HG03175 (cell line): ENCODE measurements at regions not wholly inside any gene's neighbourhood (a gene's known extent, or its start where the extent isn't known, plus 50 kb on each side); places are given as distances from the start of the nearest gene placed in this dataset.
"Not testable (repeated sequence)": the region's sequence is repeated elsewhere in the genome, so short reads cannot be mapped to it uniquely, and the experiment has no call there.

Source experiments
- ATAC-seq: cut with Tn5 transposase; IDR thresholded peaks from one replicate; pipeline ENCODE4 v1.9.1; 2021; ENCODE audit warnings: mild to moderate bottlenecking, moderate library complexity; ENCODE audit not compliant: unreplicated experiment

DNA sequence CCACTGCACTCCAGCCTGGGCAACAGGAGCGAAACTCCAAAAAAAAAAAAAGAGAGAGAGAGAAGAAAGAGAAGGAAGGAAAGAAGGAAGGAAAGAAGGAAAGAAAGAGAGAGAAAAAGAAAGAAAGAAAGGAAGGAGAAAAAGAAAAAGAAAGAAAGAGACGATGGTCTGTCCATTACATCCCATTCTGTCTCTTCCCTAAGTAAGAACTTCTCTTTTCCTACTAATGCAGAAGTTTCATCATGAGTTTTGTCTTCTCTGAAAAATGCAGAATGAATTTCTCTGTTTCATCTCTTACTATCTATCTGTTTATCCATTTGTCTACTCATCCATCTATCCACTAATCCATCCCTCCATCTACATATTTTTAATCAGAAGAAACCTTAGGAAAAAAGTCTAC is 94.9 kb upstream of the MED13 start:
- no peak for ATAC-seq

DNA sequence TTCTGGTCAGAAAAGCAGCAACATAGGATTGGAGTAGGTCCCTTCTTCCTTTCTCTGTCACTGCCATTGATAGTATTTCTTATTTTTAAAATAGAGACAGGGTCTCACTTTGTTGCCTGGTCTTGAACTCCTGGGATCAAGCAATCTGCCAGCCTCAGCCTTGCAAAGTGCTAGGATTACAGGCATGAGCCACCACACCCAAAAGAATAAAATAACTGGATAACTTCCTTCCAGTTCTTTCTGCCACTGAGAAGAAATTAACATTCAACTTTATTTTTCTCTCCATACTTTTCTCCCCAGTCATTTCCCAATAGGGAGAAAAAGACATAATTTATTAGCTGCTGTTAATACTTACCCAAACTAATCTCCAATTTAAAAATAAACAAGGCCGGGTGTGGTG is 91.9 kb upstream of the MED13 start:
- ATAC-seq = no peak

DNA sequence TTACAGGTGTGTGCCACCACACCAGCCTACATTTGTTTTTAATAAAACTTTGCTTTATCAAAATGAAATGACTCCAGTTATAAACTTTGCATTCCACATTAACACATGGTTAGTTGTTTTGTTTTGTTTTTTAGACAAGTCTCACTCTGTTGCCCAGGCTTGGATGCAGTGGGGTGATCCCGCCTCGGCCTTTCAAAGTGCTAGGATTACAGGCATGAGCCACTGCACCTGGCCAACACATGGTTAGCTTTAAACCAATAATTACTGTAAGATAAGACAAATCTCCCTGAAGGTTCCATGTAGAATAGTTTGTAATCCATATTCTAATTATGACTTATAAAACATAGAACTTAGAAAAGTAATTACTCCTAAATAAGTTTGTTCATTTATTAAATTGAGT is 89.8 kb upstream of the MED13 start:
- no peak for ATAC-seq

DNA sequence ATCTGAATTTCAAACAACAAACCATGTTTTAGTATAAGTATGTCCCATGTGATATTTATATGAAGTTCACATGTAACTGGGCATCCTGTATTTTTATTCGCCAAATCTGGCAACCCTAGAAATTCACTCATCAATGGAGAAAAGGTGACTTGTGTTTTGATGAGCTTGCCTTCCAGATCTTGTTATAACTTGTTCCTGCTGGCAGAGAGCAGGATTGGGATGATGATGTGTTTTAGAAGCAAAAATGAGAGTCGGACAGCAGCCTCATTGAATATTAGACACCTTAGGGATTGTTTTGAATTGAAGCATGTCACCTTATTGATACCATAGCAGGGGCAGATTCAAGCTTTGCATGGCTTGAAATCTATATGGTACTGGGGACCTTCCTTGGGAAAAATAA is 85.4 kb upstream of the MED13 start:
- ATAC-seq = no peak

DNA sequence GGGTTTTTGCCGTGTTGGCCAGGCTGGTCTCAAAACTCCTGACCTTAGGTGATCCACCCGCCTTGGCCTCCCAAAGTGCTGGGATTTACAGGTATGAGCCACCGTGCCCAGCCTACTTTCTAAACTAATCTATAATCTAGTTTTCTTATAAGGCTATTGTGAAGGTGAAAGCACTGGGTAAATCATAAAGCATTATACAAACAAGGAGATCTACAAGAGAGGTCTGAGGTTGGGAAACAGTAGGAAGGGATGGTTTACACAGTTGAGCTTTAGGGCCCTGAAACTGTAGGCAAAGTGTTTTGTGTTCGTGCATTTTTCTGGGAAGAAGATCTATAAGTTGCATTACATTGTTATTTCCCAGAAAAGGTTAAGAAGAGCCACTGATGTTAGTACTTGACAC is 84.9 kb upstream of the MED13 start:
- ATAC-seq = no peak

DNA sequence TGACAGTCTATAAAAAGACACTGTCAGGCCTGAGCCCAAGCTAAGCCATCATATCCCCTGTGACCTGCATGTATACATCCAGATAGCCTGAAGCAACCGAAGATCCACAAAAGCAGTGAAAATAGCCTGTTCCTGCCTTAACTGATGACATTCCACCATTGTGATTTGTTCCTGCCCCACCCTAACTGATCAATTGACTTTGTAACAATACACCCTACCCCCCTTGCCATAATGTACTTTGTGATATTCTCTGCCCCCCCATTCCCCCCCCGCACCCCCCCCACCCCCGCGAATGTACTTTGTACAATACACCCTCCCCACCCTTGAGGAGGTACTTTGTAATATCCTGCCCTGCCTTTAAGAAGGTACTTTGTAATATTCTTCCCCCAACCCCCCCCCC is 82.2 kb upstream of the MED13 start:
- no peak for ATAC-seq

DNA sequence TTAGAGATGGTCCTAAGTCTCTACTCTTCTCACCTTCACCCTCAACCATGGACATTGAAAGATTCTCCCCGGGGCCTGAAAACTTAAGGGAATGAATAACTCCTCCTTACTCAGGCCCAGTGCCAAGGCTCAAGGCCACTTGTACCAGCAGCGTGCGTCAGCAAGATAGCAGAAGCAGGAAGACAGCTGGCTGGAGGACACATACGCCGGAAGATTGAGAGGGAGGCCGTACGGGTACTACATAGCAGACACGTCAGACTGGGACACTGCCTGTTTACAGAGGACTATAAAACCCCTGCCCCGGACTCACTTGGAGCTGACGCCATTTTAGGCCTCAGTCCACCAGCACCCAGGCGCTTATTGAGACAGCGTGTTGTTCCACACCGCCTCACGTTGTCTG is 75.8 kb upstream of the MED13 start:
- ATAC-seq = no peak

DNA sequence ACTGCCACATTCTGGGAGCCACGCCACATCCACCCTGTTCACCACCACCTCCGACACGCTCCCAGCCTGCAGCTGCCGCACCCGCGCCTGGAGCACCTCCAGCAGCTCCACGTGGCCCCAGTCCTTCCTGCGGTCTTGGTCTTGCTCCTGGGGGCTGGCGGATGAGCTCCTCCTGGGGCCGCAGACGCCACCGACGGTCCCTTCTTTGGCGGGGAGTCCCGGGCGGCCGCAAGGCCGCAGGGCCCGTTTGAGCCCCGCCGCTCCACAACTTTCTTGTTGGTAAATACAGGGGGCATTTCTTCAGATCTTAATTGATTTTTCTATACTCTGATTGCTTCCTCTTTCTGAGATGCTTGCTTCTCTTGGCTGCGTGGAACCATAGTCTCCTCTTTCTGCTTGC is 75.3 kb upstream of the MED13 start:
- no peak for ATAC-seq

DNA sequence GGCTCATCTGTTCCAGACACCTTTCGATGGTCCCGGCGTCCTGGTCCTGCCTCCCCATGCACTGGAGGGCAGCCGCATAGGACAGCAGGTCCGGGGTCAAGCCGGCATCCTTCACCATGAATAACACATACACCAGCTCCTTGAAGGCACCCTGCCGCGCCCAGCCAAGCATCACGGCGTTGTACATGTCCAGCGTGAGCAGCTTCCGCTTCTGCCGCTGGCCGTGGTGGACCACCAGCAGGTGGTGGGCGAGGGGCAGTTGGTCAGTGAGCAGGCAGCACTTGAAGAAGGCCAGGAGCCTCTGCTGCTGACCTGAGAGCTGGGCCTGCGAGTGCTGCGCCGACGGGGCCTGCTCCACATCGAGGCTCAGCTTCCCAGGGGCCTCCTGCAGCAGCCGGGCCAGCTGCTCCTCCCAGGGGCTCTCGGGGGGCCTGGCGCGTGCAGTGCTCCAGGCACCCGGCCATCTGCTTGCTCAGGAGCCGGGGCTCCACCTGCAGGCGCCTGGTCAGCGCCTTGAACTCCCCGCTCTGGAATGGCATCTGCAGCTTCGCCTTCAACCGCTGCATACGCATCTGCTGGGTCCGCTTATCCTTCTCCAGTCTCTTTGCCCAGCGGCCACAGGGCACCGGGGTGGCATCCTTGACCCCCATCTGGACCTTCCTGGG is 74.7 kb upstream of the MED13 start:
- ATAC-seq = not testable (repeated sequence)

DNA sequence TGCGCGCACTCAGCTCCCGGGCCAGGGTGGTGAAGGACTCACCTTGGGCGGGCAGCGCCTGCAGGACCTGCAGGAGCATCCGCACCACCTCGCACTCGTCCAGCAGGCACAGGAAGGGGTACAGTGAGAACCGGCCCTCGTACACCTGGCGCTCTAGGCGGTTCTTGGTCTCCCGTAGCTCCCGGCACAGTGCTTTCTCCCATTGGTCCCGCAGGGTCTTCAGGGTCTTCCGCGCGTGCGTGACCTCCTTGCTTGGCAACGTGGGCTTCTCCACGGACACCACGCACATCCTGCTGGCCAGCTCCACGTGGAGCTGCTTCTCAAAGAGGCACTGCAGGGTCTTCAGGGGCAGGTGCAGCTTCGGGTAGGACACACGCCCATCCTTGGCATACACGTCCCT is 74.1 kb upstream of the MED13 start:
- ATAC-seq = no peak

DNA sequence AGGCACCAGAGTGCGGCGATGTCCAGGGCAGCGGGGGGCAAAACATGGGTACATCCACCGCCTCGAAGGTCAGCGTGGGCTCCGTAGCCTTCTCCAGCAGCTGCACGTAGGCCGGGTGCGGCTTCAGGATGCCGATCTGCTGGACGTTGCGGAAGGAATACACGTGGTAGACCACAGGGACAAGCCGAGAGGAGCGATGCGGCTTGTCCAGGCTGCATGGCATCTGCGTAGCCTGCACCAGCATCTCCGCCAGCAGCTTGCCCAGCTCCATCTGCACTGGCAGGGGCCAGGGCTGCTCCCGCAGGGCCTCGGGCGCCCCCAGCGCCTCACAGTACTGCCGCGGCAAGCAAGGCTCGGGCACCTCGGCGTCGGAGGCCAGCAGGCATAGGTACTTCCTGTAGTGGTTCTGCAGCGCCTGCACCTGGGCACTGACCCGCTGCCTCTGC is 73.6 kb upstream of the MED13 start:
- not testable (repeated sequence) for ATAC-seq

DNA sequence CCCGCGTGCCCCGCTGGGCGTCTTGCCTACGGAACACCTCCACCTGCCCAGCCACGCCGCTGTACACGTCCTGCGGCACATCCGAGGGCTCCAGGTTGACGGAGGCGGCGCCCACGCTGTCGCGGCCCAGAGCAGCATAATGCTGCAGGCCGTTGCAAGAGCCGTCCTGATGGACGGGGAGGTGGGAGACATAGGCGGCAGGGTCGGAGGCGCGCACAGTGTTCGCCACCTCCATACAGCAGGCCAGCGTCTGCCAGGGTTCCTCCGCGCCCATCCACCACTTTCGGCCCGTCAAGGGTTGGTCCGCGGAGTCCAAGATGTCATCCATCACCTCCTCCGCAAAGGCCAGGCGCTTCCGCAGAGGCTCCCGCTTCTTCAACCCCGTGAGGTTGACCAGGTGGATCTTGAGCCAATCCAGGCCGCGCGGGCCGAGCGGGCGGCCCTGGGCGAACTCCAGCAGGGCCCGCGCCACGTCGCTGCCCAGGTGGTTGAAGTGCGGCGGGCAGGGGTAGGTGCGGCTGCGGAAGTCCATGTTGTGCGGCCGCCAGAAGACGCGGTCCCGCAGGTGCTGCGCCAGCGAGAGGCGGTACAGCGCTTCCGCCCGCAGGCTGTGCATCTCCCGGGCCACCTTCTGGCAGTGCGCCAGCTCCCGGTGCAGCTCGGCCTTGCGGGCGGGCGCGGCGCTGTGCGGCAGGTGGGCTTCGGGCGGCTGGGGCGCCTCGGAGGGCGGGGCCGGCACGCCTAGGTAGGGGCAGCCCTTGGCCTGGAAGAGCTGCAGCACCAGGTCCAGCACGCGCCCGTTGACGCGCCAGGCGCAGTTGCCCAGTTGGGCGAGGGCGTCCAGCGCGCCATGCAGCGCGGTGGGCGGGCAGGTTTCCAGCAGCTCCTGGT is 72.9 kb upstream of the MED13 start:
- not testable (repeated sequence) for ATAC-seq

DNA sequence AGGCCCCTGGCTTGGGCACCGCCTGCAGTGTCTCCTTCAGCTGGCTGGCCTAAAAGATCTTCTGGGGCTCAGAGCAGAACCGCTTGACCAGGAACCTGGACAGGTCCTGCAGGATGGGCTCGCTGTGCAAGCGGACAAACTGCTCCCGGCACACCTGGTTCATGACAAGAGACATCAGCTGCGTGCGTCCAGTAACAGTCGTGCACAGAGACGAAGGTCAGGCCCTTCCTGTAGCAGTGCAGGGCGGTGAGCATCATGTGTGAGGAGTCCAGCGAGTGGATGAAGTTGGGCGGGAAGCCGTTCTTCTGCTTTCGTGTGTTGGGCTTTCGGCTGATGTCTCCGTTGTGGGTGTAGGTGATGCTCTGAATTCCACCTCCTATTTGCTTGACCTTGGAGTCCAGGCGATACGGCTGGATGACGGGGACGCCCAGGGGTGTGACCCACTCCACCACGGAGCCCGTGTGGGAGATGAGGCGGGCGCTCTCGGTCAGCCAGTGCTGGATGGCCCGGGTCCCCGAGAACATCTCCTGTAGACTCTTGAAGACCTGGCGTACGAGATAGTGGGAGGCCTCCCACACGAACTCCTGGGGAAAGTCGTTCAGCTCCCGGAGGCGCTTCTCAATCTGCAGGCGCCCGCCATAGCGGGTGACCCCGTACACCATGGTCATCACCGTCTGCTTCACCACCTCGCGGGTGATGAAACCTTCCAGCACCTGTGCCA is 72.1 kb upstream of the MED13 start:
- ATAC-seq = not testable (repeated sequence)

DNA sequence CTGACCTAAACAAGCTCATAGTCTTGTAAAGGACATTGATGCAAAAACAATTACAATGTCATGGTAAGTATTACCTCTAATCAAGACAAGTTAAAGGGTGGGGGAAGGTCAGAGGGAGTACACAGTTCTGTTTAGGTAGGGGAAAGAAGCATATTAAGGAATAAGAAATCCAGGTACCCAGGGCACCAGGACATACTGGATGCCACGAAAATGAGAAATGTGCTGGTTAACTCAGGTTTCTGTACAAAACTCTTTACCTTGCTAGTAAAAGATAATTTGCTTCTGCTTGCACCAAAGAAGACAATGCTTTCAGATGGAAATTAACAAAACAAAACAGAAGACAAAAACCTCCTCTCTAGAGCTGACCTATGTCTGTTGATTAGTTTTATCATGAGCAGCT is 70.7 kb upstream of the MED13 start:
- ATAC-seq = no peak

DNA sequence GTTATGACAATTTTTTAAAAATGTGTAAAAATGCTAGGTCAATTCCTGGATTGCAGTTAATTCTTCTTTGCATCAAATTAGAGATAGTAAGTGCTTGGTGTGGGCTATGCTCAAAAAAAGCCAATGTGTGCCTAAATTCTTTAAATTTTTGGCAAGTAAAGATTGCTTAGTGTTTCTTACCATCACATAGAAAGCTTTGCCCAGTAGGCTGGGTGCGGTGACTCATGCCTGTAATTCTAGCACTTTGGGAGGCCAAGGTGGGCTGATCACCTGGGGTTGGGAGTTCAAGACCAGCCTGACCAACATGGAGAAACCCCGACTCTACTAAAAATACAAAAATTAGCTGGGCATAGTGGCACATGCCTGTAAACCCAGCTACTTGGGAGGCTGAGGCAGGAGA is 70.0 kb upstream of the MED13 start:
- not testable (repeated sequence) for ATAC-seq

DNA sequence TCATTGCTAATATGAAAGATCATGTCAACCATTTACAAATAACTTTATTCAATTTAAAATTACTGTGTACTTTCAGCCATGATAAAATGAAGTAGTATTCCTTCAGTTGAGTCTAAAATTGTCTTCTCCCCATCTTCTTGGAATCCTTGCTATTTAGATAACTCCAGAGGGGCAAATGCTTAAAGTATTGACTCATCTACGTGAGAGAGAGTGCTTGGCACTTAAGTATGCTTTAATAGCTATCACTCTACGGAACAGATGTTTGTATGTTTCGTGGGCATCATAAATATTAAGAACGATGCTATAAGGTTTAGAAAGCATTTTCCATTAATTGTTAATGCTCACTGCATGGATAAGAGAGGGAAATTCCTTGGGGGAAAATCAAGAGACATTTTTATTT is 69.3 kb upstream of the MED13 start:
- no peak for ATAC-seq

DNA sequence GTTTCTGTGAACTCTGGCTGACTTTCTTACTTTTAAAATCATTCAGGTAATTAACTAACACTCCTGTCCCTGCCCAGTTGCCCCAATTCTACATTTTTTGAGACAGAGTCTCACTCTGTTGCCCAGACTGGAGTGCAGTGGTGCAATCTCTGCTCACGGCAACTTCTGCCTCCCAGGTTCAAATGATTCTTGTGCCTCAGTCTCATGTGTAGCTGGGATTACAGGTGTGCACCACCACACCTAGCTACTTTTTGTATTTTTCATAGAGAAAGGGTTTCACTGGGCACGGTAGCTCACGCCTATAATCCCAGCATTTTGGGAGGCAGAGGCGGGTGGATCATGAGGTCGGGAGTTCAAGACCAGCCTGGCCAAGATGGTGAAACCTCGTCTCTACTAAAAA is 66.2 kb upstream of the MED13 start:
- not testable (repeated sequence) for ATAC-seq

DNA sequence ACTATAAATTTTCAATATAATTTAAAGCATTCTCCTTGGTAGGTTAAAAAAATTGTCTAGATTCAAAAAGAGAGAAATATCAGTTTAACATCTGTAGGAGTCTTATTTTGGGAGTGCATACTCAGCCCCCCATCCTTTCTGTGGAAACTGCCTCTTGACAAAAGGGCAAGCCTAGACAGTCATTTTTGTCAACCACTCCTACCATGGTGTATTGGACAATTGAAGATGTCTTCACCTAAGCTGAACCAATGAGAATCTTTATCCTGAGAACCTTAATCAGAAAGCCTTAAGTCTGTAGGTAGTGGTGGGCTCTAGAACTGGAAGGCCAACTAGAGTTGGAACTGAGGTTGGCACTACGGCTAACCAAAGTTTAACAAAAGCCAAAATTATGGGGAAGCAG is 65.7 kb upstream of the MED13 start:
- ATAC-seq = no peak

DNA sequence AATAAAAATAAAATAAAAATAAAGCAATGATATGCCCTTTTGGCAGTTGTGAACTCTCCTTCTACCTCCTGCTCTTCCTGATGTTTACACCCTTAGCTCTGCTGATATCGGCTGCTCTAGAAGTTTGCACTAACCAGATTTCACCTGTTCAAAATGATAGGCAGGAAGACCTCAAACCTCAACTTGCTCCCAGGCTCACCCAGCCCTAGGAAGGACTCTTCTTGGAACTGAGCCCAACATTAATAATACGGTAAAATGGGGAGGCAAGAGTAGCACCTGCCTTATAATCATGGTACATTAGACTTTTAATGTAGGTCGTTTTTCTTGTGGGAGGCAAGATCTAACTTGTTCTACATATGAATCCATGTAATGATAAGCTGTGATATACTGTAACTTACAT is 61.2 kb upstream of the MED13 start:
- no peak for ATAC-seq

DNA sequence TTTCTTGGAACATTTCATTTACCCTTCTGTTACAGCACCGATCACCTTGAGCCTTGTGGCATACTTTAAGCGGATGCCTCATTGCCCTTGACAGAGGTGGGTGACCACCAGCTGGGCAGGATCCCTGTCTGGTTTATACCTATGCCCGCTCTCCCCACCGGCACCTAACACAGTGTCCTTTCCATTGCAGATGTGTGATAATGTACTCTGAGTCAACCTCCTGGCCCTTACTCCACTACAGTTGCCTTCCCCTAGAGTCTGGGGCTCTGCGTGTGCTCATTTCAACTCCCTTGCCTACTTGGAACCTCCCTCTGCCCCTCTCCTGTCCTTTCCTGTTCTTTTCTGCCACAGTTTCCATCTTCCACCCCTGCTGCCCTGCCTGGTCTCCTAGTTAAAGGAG is 60.2 kb upstream of the MED13 start:
- ATAC-seq = no peak

DNA sequence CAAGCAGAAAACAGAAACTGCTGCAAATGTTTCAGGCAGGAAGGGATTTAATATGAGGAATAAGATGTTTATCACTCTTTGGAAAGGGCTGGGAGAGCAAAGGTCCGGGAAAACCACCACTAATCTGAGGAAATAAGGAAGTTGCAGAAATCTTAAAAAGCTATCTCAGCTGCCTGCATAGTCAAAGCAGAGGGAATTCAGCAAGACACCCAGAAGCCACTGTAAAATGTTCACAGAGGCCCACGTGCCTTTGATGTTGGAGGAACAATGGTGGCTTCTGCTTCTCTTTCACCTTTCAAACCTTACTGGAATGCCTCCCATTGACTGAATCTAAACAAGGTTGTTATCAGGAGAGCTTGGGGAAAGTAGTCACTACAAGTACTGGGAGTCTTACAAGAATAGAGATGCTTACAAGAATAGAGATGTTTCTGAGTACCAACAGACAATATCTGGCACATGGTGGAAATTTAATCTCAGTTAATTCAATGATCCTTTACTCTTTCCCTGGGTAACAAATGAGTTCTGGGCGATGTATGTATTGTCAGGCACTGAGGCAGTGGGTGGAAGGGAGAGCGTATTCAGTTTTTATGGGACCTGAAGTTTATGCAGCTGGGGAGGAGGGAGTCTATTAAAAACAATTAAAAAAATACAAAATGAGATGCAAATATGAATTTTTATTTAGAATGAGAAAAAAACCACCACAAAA is 56.1 kb upstream of the MED13 start:
- ATAC-seq = no peak
